ENCODE measurements at regions not wholly inside any gene's neighbourhood (a gene's known extent, or its start where the extent isn't known, plus 50 kb on each side); places are given as distances from the start of the nearest gene placed in this dataset.

- in situ Hi-C loops (cut with MboI; ENCODE audit: low sequenced_read_pairs in 4 of 4) (loop anchor here in 1 of 4 donors (25.0 kb wide), 2 partner anchors 295 to 370 kb away; no protein-coding TSS in a partner anchor), intact Hi-C loops (cut with DNase I; ENCODE audit: low total_unique reads) (no loop called here)
- Histone ChIP-seq H3K27me3 (no peaks in the 10 kb centered on the region), H3K27ac (no peak overlapping the region), H3K4me1 (no peaks in the 10 kb centered on the region), H3K36me3 (no peaks in the 10 kb centered on the region), H3K9me3 (no peaks in the 10 kb centered on the region), H3K4me3 (no peak overlapping the region)
- no peak for ATAC-seq
- TF ChIP-seq POLR2A (IDR thresholded peaks at IDR 0.05) (no peak), CTCF (IDR thresholded peaks at IDR 0.05 in 4 of 5, conservative IDR thresholded peaks at IDR 0.05 in 1 of 5) (no peak)
- DNase-seq = no peak
Measured at GRCh38 chr10:15442056-15442455, 71.0 kb upstream of the FAM171A1 start.

DNA sequence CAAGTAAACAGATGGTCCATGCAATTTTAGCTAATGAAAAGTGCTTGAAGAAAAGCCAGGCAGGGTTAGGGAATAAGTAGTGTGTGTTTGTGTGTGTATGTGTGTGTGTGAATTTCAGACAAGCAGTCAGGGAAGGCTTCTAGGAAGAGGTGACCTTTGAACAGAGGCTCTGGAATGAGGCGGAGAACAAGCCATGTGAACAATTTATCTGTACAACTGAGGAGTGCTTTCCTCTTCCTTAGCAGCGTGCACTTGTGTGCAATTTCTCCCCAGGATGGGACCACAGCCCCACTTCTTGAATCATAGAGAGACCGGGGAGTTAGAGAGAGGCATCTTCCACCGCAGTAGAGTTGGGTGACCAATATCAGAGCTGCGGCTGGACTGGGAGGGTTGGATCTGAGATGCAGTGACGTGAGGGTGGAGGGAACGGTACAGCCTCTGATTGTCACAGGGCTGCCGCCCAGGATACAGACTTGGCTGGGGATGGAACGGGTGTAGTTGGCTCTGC lies 69.2 kb upstream of the FAM171A1 start:
- ATAC-seq = no peak

DNA sequence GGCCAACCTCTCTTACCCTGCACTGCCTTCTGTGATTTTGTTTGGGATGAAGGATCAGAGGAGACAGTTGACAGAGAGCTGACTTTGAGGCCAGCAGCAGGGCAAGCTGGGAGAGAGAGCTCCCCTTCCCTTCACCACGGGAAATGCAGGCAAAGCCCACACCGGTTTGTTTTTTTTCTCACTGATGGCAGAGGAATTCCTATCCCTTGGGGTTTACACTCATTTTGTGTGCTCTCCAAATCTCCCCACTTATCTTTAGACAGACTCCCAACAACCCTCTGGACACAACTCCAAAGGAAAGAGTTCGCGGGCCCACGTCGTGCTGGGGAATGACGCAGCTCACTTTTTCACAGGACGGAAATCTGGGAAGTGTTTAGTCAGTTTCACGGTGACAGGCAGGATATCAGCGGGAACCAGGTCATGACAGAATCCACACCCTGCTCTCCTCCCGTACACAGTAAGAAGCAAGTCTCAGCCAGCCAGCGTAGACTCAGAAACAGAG lies 68.3 kb upstream of the FAM171A1 start:
- DNase-seq (no peak), ATAC-seq (peak; percentile 51 to 62)
- in situ Hi-C loops (cut with MboI; ENCODE audit: low sequenced_read_pairs in 4 of 4) (loop anchor here (5.0 to 25.0 kb wide), 7 partner anchors 283 to 388 kb away; no protein-coding TSS in a partner anchor), intact Hi-C loops (cut with DNase I; ENCODE audit: low total_unique reads) (loop anchor here (10.0 kb wide), 1 partner anchor 285 kb away; no protein-coding TSS in a partner anchor)
- Histone ChIP-seq H3K9me3 (no peaks in the 10 kb centered on the region), H3K4me1 (peaks cover 0 to 4% of the 10 kb centered on the region in 2 donors), H3K4me3 (peak overlapping the region; percentile 27 to 44 (median 36)), H3K27ac (peak overlapping the region in 2 of 4 donors; percentile 33 to 48), H3K27me3 (no peaks in the 10 kb centered on the region), H3K36me3 (no peaks in the 10 kb centered on the region)
- no peak for TF ChIP-seq POLR2A (IDR thresholded peaks at IDR 0.05)
- TF ChIP-seq CTCF (IDR thresholded peaks at IDR 0.05 in 4 of 5, conservative IDR thresholded peaks at IDR 0.05 in 1 of 5) = peak in 1 of 5 experiments; percentile 12

More for the DNA sequence above, 69.2 kb upstream of the FAM171A1 start:
- peak overlapping the region in 1 of 4 donors; percentile 33 for H3K27ac ChIP-seq
- no peak for DNase-seq
- no peaks in the 10 kb centered on the region for H3K9me3 ChIP-seq
- H3K4me1 ChIP-seq = no peaks in the 10 kb centered on the region
- no peak overlapping the region for H3K4me3 ChIP-seq
- no peaks in the 10 kb centered on the region for H3K27me3 ChIP-seq
- in situ Hi-C loops (cut with MboI; ENCODE audit: low sequenced_read_pairs in 4 of 4) (loop anchor here in 1 of 4 donors (25.0 kb wide), 2 partner anchors 297 to 372 kb away; no protein-coding TSS in a partner anchor), intact Hi-C loops (cut with DNase I; ENCODE audit: low total_unique reads) (no loop called here)
- no peaks in the 10 kb centered on the region for H3K36me3 ChIP-seq
- TF ChIP-seq CTCF (IDR thresholded peaks at IDR 0.05 in 4 of 5, conservative IDR thresholded peaks at IDR 0.05 in 1 of 5) = no peak
- TF ChIP-seq POLR2A (IDR thresholded peaks at IDR 0.05) = no peak

GRCh38 chr10:15436696-15437095 lies 65.6 kb upstream of the FAM171A1 start:
- TF ChIP-seq POLR2A (IDR thresholded peaks at IDR 0.05) (no peak), CTCF (IDR thresholded peaks at IDR 0.05 in 4 of 5, conservative IDR thresholded peaks at IDR 0.05 in 1 of 5) (no peak)
- ATAC-seq (no peak), DNase-seq (no peak)
- no peaks in the 10 kb centered on the region for H3K36me3 ChIP-seq
- H3K4me3 ChIP-seq = no peak overlapping the region
- peaks cover 0 to 4% of the 10 kb centered on the region in 2 donors for H3K4me1 ChIP-seq
- in situ Hi-C loops (cut with MboI; ENCODE audit: low sequenced_read_pairs in 4 of 4) = loop anchor here (5.0 to 25.0 kb wide), 7 partner anchors 286 to 391 kb away; no protein-coding TSS in a partner anchor
- no peaks in the 10 kb centered on the region for H3K27me3 ChIP-seq
- no peak overlapping the region for H3K27ac ChIP-seq
- H3K9me3 ChIP-seq = no peaks in the 10 kb centered on the region
- intact Hi-C loops (cut with DNase I; ENCODE audit: low total_unique reads) = loop anchor here (10.0 kb wide), 1 partner anchor 288 kb away; no protein-coding TSS in a partner anchor

Measured in gastrocnemius medialis (tissue), 4 donors.